GM20000 (cell line): ENCODE measurements at regions not wholly inside any gene's neighbourhood (a gene's known extent, or its start where the extent isn't known, plus 50 kb on each side); places are given as distances from the start of the nearest gene placed in this dataset.

ENCODE experiments used
- DNase-seq: peaks from one replicate; pipeline ENCODE4 v3.0.0; 2012; ENCODE audit warnings: low spot score
- TF ChIP-seq, protein P1 (sequence below): IDR thresholded peaks from 2 replicates; pipeline ENCODE4 v1.5.1; 2012; ENCODE audit warnings: mild to moderate bottlenecking, control low read depth; ENCODE audit errors: extremely low read depth, missing control alignments

DNA sequence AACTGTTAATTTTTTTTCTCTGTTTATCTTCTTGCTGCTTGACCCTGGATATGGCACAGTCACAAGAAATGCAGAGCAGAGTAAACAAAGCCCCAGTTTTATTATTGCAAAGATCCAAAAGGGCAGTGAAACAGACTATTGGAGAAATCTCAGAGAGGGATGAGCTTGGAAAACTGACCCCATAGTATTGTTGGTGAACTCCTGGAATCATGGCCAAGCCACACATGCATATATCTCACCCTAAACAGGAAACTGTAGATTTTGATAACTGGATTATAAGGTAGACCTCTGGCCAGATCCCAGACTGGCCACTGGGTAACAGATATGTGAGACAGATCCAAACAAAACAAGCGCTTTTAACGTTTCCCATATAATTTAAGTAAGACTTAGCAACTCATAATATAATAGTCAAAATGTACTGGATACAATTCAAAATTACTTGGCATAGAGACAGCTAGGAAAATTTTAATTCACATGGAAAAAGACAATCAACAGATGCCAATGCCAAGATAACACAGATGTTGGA lies 263.5 kb upstream of the SEMA6A start:
- no peak for DNase-seq
- TF ChIP-seq, protein P1, sequence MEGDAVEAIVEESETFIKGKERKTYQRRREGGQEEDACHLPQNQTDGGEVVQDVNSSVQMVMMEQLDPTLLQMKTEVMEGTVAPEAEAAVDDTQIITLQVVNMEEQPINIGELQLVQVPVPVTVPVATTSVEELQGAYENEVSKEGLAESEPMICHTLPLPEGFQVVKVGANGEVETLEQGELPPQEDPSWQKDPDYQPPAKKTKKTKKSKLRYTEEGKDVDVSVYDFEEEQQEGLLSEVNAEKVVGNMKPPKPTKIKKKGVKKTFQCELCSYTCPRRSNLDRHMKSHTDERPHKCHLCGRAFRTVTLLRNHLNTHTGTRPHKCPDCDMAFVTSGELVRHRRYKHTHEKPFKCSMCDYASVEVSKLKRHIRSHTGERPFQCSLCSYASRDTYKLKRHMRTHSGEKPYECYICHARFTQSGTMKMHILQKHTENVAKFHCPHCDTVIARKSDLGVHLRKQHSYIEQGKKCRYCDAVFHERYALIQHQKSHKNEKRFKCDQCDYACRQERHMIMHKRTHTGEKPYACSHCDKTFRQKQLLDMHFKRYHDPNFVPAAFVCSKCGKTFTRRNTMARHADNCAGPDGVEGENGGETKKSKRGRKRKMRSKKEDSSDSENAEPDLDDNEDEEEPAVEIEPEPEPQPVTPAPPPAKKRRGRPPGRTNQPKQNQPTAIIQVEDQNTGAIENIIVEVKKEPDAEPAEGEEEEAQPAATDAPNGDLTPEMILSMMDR, result no peak

DNA sequence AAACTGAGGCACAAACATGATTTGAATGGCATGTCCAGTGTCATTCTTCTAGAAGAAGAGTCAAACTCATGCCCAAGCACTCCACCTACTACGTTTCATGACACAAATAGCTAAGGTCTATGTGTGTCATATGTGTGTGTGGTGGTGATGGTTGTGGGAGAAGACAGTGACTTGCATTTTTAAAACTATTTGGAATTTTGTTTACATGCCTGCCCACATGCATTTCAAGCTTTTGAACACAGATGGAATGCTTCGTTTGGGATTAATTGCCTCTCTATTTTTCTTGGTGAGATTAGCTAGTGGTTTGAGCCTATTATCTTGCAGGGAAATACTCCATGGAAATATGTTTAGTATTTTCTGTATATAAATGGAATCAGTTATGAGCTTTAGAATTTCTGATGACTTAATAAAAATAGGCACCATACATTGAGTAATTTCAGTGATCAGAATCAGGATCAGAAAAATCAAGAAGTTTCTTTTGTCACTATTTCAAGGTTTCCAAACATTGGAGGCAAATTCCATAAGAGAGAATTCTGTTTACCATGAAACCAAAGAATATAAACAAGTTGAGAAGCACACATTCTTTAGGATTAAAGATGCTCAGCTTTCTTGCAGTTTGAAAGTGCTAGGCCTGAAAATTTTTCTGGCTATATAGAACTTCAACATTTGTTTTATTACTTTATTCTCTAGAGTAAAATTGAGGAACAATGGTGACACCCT lies 260.3 kb upstream of the SEMA6A start:
- DNase-seq, result no peak
- TF ChIP-seq, protein P1, result no peak

DNA sequence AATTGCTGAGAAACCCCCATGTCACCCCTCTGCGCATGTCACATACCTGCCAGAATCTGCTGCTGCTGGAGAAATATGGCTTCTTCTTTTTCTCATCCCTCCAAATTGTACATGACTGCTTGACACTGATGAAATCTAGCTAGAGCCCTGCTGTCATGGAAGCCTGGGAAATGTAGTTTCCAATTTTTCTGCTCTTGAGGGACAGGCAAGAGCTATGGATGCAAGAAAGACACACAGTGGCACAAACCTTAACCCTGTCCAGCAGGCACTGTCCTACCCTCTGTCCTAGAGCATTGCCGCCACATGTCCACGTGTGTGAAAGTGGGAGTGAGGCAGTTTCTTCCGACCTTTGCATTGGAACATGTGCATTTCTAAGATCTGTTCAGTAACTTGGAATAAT lies 255.5 kb upstream of the SEMA6A start:
- no peak for DNase-seq
- TF ChIP-seq, protein P1, result no peak

- TF ChIP-seq, protein P1, result no peak
- no peak for DNase-seq
Measured at GRCh38 chr5:116827078-116827477, 252.5 kb upstream of the SEMA6A start.

DNA sequence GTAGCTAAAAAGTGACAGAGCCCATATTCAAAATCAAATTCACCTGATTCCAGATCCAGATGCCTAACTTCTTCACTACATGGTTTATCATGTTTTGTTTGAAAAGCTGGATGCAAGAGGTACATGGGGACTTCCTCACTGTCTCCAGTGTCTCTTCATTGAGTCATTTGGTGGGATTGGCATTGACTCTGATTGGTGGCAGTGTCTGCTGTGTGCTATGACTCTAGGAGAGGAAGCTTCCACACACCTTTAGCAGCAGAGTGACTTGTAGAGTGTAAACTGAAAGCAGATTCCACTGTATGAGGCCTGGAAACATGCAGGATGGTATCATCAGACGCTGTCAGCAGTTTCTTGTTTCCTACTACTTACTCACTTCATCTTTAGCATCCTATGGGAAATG lies 250.9 kb upstream of the SEMA6A start:
- no peak for DNase-seq
- TF ChIP-seq, protein P1, result no peak

DNA sequence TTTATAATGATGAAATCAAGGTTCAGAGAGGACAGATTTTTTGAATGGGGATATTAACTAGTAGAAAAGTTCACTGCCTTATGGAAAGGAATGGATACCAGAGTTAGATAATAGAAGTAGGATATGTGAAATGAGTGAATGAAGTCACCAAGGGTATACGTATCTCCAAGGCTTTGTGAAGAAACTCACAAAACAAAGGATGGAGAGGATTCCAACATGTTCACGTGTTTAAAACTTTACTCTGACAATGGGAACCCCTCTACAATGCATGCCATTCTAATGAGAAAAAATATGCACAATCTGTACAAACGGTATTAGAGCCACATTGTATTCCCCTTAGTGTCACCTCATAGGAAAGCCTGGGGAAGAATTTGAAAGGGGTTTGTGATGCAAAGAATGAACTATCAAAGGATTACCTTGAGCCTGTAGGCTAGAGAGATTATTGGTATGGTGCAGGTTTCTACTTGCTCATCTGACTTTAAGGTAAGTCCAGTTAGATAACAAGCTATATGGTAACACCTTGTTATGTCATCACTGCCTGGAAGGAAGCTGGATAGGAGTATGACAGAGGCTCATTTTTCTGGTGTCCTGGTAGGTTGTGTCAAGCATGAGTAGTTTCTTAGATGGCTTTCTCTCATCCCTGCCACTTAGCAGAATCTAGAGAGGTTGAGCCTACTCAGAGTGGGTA lies 250.3 kb upstream of the SEMA6A start:
- TF ChIP-seq, protein P1, result no peak

GRCh38 chr5:116814626-116815385 lies 240.2 kb upstream of the SEMA6A start:
- TF ChIP-seq, protein P1, result no peak
- DNase-seq, result no peak

More for the DNA sequence above, 250.3 kb upstream of the SEMA6A start:
- no peak for DNase-seq
